ENCODE measurements at regions not wholly inside any gene's neighbourhood (a gene's known extent, or its start where the extent isn't known, plus 50 kb on each side); places are given as distances from the start of the nearest gene placed in this dataset.

GRCh38 chr10:81814842-81815241, 60.2 kb upstream of the NRG3 start:
- Histone ChIP-seq H3K9me3 (peaks cover 0 to 3% (median 0%) of the 10 kb centered on the region in 4 donors), H3K36me3 (no peaks in the 10 kb centered on the region), H3K4me3 (no peak overlapping the region), H3K27ac (no peak overlapping the region), H3K4me1 (no peaks in the 10 kb centered on the region), H3K27me3 (no peaks in the 10 kb centered on the region)
- DNase-seq = no peak
- TF ChIP-seq POLR2A (IDR thresholded peaks at IDR 0.05) = no peak
- no peak for TF ChIP-seq CTCF (IDR thresholded peaks at IDR 0.05)

GRCh38 chr10:81817596-81818170, 57.3 kb upstream of the NRG3 start:
- Histone ChIP-seq H3K27me3 (no peaks in the 10 kb centered on the region), H3K4me3 (no peak overlapping the region), H3K27ac (no peak overlapping the region), H3K9me3 (no peaks in the 10 kb centered on the region), H3K4me1 (no peaks in the 10 kb centered on the region), H3K36me3 (no peaks in the 10 kb centered on the region)
- TF ChIP-seq POLR2A (IDR thresholded peaks at IDR 0.05) (no peak), CTCF (IDR thresholded peaks at IDR 0.05) (no peak)
- DNase-seq = no peak

- H3K4me1 ChIP-seq = no peaks in the 10 kb centered on the region
- DNase-seq = no peak
- no peak for TF ChIP-seq CTCF (IDR thresholded peaks at IDR 0.05)
- no peak for TF ChIP-seq POLR2A (IDR thresholded peaks at IDR 0.05)
- H3K27me3 ChIP-seq = no peaks in the 10 kb centered on the region
- no peaks in the 10 kb centered on the region for H3K36me3 ChIP-seq
- no peaks in the 10 kb centered on the region for H3K9me3 ChIP-seq
- H3K27ac ChIP-seq = no peak overlapping the region
- no peak overlapping the region for H3K4me3 ChIP-seq
These were observed 54.6 kb upstream of the NRG3 start for GRCh38 chr10:81820418-81820817.
